ENCODE measurements at regions not wholly inside any gene's neighbourhood (a gene's known extent, or its start where the extent isn't known, plus 50 kb on each side); places are given as distances from the start of the nearest gene placed in this dataset.

DNA sequence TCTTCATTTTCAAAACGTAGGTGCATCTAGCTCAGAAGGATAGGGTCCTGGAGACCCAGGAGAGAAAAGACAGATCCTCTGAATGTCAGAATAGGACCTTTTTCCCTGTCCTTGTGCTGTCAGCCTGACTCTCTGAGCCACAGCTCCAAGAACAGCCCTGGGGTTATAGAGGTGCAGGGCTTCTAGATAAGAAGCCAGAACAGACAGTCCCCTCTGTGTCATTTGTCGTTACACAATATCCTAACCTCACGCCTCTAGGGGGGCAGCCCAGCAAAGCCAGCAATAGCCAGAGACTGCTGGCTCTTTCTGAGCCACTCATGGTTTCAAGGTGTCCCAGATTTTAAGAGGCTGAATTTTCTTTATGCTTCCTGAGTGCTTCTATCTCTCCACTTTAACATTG, 153.2 kb upstream of the THBS1 start:
- peak; percentile 7 for DNase-seq (ENCODE audit: low spot score)

DNA sequence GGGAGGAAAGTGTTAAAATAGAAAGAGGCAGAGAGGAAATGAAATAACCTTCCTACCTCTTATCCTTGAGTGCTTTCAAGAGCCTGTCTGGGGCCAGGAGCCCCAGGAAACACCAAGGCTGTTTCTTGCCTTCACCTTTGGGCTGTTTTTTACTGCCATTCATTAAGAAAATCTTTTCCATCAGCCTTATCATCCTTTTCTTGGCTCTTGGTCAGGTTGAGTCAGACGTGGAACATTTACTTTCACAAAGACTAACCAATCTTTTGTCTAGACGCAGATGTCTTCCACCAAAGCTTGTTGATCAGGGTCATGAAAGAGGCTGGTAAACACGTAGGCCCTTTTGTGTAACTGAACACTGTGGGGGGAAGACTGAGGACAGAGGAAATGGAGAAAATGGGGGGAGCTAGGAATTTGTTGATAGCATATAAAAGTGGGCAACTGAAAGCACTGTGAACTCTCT, 151.0 kb upstream of the THBS1 start:
- DNase-seq (ENCODE audit: low spot score): no peak

DNA sequence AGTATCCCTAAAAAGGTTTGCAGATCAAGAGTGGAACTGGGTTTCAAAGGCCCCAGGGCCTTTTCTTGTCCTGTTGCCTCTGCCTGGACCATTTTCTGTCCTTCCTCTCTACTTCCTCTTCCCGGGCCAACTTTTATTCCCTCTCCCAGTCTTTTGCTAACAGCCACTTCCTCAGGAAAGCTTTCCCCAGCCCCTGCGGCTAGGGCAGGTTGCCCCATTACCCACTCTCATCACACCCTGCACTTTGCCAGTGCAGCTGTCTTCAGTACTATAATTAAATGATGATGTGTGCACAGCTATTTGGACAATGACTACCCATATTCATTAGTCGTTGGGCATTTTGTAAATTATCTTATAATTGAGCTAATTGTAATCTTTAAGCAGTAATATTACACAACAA, 150.5 kb upstream of the THBS1 start:
- no peak for DNase-seq (ENCODE audit: low spot score)

DNA sequence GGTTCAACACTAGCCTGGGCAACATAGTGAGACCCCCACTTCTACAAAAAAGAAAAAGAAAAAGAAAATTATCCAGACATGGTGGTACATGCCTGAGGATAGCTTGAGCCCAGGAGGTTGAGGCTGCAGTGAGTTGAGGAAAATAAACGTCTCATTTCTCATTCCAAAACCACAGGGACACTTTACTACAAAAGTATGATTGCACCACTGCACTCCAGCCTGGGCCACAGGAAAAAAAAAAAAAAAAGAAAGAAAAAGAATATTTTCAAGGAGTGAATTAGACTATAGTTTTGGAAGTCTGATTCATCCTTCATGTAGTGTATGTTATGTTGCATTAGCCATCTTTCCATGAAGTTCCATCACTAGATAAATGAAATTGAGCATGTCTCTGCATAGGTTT, 149.5 kb upstream of the THBS1 start:
- no peak for DNase-seq (ENCODE audit: low spot score)

DNA sequence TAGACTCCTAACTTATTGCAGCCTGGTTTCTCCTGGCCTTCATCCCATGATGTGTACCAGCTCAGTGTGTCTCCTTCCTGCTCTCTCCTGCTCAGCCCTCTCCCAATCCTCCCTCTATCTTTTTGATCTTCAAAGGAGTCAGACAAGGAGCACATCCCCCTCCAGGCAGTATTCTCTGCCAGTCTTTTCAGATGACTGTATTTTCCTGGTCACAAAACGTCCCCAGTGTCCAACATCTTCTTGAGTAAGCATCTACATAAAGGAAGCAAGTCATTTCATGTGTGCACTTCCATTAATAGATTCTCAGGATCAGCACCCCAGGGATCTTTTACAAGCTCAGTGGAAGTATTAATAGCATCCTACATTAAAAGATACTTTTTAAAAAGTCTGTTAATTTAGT, 148.9 kb upstream of the THBS1 start:
- DNase-seq (ENCODE audit: low spot score): no peak

DNA sequence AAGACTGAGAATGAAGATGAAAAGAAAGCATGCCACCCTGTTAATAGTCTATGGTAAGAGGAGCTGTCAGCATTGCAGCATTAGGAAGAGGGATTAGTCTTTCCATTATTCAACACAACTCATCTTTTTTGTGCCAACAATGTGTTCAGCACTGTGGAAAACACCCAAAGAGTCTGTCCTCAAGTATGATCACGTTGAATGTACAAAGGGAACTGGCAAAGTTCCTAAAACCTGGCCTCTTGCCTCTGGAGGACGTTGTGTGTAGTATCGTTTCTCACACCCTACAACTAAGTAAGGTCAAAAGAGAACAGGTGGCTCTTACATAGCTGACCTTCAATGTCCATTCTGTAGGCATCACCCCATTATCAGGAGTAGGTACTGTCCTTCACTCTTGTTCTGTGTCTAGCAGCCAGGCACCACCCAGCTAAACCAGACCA, 147.9 kb upstream of the THBS1 start:
- no peak for DNase-seq (ENCODE audit: low spot score)

DNA sequence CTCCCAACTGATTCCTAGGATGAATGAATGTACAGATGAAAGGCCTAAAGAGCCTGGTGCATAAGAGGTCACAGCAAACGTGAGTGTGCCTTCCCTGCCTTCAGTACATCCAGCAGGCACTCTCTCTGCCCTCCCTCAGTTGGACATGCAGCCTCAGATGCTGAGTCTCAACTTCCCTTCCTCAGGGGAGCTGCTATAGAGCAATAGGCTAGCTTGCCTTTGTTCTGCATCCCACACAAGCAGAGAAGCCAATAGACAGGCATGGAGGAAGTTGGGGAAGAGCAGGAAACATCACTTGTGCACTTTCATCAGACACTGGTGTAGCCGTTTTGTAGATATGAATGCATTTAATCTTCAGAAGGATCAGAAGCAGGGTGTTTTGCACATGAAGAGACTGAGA, 147.5 kb upstream of the THBS1 start:
- DNase-seq (ENCODE audit: low spot score): no peak

DNA sequence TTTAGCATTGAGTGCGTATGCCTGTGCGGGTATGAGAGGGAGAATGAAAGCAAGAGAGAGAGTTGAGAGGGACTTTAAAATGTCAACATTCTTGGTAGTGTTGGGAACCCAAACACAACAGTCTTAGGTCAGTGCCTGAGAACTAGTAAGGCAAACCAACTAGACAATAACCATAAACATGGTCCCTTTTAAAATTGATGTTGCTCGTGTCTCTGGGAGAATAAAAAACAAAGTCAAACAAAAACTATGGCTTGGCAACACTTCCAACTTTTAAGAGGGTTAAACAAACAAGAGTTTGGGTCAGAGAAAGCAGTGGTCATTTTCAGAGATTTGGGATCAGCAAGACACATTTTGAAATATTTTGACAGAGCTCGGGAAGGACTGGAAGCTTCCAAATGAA, 146.7 kb upstream of the THBS1 start:
- DNase-seq (ENCODE audit: low spot score): no peak

DNA sequence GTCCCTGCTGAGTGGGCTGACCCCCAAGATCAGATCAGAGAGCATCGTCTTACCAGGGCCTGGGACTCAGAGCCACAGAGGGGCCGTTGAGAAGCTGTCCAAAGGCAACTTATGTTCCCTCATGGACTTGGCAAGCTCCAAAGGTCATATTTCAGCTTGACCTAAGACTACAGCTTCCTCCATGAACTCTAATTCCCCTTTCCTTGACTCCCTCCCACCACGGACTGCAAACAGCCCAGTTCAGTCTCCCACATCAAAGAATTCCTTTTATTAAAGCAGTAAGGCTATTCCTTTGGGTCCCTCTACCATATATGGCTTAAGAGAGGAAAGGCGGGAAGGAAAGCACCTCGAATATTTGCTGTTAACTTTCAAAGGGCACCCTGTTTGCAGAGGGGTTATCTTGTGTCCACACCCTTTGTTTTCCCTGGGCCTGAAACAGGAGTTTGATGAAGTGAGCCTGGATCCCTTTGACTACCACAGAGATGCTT, 146.1 kb upstream of the THBS1 start:
- DNase-seq (ENCODE audit: low spot score): no peak

DNA sequence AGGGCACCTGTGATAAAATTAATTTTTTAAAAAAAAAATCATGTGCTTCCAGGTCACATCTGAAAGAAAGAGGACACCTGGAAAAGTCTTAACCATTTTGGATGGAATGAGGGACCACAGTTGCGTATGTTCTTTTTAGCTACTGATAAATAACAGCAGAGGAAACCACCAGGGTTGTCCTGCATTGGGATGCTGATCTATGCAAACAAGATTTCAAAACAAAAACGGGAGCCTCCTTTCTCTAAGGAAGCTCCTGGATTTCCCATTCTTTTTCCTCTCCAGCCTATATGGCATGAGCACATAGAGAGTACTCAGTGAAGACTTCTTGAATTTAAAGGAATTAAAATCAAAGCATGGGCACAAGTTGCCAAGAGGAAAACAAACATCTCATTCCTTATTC, 145.6 kb upstream of the THBS1 start:
- DNase-seq (ENCODE audit: low spot score): no peak

DNA sequence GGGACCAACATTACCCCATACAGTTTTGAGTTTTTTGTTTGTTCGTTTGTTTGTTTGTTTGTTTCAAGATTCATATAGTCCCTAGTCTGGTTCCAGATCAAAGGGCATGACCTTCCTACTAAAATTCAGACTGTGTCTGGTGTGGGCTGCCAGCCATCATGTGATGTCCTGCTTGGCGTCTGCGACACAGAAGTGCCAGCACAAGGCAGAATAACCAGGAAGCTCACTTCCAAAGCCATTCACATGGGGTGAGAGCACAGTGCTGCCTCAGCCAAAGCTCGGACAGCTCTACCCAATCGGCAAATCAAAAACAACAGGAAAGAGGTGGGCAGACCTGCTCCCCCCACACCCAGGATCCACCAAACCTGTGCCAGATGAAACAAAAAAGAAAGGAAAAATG, 142.6 kb upstream of the THBS1 start:
- peak; percentile 10 for DNase-seq (ENCODE audit: low spot score)

DNA sequence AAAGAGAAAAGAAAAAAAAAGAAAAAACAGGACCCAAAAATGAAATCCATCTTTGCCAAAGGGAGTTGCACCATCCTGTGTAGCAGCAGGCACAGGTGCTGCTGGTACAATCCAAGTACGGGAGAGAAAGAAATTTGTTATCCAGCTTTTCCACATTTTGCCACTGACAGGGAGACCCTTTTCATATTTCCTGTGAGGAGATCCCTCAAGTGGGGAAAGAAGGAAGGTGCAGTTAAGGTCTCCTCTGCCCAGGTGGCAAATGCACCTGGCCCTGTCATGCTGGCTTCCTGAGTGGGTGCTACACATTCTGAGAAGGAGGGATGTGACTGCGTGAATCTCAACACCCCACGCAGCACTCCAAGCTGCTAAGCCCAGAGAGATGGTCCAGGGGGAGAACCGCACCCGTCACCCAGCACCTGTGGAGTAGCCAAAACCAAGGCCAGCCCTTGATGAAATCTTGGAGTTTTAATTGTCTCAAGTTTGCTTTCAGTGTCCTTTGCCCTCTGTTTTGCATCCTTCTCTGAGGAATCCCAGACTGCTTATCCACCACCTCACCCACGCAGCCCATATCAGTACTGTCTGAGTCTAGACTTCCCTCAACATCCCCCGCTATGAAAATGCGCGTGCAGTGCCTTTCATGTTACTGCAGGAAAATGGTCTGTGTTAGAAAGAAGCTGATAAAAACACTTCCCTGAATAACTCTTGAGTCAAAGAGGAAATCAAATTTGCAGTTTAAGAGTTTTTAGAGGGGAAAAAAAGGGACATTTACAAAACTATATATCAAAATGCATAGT, 141.9 kb upstream of the THBS1 start:
- peak; percentile 19 for DNase-seq (ENCODE audit: low spot score)

DNA sequence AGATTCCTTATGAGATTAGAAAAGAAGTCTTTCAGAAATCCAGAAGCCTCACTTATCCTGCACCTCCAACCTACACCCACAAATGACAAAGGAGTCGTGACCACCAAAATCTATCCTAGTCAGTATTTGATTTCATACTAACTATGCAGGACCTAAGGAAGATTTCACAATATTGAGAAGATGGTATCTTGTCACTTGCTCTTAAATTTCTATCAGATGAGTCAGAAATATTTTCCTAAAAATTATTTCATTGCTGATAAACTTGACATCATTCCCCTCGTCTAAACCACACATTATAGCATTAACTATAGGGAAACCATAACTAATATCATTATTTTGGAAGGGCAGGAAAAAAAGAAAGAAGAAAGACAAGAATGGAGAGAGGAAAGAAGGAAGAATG, 138.0 kb upstream of the THBS1 start:
- DNase-seq (ENCODE audit: low spot score): no peak

DNA sequence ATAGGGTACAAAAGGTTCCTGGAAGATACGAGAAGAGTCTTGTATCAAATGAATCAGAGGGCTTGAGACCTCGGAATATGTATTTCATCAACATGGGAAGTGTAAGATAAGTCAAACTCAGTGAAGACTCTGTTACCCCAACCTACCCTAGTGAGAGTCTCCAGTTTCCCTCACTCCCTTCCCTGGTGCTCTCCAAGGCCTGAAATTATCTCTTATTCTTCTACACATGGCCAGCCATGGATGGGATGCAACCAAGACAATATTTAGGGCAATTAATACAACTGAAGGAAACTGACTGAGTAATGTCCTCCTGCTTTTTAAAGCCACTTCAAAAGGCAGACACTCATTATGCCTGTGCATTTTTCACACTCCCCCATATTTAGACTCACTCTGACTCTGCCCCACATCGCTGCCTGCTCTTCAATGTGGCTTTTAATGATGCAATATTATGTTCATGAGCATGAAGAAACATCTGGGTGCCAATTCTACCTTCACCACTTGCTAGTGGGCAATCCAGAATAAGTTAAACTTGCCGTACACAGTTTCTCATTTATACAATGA, 137.1 kb upstream of the THBS1 start:
- no peak for DNase-seq (ENCODE audit: low spot score)

DNA sequence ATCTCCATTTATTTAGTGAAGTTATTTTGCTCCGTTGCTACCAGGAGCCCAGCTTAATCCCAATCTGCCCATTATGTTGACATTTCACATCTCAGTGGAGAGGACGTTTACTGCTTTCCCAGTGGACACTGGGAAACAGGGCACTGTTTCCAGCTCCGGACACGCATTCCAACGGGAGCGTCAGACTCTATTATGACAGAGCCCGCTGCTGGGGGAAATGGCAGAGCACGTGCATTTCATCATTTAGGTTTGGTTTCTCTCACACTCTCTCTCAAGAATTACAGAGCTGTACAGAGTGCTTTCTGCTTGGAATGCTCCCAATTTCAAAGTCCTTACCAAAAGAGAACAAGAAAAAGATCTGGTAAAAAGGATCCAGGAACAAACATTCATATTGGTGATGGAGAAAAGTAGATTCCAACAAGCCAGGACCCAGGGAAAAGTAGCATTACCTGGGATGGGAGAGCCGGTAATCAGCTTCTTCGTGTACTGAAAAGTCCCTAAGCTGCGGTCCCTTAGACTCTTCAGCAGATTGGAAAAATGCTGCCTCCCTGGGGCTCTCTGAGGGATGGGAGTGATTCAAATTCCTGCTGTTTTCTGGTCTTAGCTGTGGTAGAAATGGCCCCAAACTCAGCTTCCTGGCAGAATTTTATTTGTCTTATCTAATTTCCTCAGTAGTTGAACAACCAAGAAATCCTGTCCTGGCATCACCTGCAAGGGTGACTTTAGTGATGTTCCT, 136.0 kb upstream of the THBS1 start:
- DNase-seq (ENCODE audit: low spot score): no peak

DNA sequence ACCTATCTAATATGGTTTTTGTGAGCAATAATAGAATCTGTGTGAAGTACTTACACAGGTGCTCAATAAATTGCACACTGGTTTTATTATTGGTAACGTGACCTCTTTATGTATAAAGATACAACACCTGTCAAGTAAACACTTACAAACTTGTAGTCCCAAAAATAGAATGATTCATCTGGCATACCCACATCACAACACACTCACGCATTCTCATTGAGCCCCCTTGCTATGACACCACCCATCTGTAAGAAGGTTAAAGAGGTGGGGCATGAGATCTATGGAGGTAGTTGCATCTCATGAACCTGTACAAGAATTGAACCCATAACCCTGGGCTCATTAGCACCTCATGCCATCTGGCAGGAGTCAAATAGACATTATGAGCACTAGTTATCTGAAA, 134.9 kb upstream of the THBS1 start:
- DNase-seq (ENCODE audit: low spot score): no peak

DNA sequence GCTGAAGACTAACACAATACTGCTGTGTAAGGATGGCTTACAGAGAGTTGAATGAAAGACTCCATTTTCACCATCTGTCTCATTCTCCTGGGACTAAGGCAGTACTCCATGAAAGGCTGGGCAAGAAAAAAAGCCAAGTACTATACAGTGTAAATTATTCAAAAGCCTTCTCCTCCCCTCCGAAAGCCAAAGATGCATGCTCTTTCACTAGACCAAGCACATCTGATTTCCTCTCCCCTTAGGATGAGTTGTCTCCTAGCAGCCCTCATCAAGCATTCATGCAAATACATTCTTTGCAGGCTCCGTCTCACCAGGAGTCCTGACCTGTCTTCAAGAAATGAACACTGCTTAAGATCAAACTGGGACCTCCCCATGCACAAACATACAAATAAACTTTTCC, 133.5 kb upstream of the THBS1 start:
- DNase-seq (ENCODE audit: low spot score): no peak

DNA sequence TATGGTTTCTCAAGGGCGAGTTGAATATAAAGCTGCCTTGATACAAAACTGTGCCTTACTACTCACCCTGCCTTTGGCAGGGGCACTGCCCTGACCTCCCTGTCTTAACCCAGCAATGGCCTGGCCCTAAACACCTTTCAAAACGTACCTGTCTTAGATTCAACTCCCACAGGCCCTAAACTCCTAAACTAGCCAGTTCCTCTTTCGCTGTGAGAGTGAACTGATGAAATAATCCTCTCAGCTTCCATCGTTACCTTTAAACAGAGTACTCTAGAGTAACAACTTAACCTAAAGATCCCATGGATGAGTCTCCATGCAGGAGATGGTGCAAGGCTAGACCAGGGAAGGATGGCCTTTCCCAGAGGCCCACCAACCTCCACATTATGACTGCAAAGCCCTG, 133.0 kb upstream of the THBS1 start:
- no peak for DNase-seq (ENCODE audit: low spot score)

DNA sequence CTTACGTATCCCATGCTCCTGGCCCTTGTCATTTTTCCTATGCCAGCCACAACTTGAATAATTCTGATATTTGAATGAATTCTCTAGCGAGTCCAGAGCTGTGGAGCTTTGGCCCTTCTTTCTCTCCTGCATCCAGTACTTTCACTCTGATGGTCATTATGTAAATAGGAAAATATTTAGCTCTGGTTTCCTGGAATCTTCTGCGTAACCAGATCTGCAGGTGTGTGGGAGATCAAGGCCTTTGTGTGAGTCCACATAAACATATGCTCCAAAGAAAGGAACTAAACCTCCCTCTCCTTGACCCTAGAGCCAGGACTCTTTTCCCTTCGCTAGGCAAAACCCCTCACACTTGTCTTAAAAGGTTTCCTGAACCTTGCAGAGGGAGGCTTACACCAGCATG, 132.5 kb upstream of the THBS1 start:
- no peak for DNase-seq (ENCODE audit: low spot score)

DNA sequence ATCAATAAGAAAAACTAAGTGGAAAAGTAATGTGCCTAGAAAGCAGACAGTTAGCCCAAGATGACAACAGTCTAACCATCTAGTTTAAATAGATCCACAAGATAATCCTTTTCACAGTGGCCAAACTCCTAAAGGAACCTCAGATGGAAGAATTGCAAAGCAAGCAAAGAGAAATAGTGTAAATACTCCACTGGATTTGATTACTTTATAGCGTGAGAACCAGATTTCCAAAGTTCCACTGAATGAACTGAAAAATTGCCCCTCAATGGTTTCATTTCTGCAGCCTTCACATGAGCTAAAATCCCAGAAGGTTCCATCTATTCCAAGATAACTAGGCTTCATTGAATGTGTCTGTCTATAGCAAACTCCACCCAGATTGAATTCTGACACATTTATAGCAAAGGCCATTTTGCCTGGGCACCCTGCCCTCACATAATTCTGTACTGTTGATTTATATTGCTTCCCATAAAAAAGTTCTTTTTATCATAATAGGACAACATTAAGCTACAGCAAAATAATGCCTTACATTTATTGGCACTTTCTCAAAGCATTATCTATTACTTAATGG, 129.7 kb upstream of the THBS1 start:
- no peak for DNase-seq (ENCODE audit: low spot score)

DNA sequence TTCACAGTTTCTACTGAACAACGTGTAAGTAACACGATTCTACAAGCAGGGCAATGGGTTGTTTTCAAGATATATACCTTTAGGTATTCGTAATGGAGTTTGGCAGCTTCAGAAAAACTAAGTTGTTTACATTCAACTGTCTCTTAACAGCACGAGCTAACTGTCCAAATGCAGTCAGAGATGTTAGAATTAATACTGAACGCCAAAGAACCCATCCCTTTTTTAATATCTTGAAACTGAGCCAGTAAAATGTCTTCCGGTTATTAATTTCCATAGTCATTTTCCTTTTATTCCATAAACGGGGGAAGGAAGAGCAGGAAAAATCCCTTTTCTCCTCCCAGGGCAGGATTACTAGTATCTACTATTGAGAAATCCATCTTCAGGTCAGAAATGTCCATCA, 129.0 kb upstream of the THBS1 start:
- DNase-seq (ENCODE audit: low spot score): no peak

DNA sequence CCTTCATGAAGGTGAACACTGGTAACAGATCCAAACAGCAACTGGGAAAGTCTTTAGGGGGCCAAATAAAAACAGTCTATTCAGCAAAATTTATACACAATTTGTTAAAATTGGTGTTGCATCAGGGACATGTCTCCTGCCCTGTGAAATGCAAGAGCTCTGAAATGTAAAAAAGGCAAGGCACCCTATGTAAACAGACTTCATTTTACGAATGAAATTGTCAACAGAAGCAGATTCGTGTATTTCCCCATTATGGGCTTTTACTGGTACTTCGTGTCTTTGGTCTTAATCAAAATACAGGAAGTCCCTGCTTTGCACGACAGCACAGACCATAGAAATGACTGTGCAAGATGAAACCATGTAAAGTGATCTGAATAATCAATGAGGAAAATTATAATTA, 127.3 kb upstream of the THBS1 start:
- no peak for DNase-seq (ENCODE audit: low spot score)

Measured in cerebellar cortex (tissue), 1 donor.